ENCODE measurements at regions not wholly inside any gene's neighbourhood (a gene's known extent, or its start where the extent isn't known, plus 50 kb on each side); places are given as distances from the start of the nearest gene placed in this dataset.

DNA sequence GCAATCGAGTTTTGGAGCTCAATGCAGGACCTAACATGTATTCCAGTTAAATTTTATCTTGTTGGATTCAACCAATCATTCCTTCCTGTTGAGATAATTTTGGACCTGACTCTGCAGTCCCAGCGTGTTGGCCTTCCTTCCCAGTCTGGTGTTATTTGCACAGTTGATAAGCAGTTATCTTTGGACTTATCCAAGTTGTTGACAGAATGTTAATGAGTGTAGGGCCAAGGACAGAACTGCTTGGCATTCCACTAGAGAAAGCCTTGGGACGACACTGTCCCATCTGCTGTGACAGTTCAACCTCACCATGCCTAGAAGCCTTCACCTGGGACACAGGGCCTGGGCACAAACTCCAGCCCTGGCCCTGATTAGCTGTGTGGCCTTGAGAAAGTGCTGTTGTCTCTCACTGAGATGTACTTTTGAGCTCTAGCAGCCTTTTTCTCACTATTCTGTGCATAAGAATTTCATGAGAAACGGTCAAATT, 104.1 kb upstream of the SLC25A33 start:
- no peak for TF ChIP-seq CTCF (IDR thresholded peaks at IDR 0.05)
- no peak for TF ChIP-seq POLR2A (IDR thresholded peaks at IDR 0.05)

Data from adrenal gland (tissue), 5 donors.